ENCODE measurements at regions not wholly inside any gene's neighbourhood (a gene's known extent, or its start where the extent isn't known, plus 50 kb on each side); places are given as distances from the start of the nearest gene placed in this dataset.

DNA sequence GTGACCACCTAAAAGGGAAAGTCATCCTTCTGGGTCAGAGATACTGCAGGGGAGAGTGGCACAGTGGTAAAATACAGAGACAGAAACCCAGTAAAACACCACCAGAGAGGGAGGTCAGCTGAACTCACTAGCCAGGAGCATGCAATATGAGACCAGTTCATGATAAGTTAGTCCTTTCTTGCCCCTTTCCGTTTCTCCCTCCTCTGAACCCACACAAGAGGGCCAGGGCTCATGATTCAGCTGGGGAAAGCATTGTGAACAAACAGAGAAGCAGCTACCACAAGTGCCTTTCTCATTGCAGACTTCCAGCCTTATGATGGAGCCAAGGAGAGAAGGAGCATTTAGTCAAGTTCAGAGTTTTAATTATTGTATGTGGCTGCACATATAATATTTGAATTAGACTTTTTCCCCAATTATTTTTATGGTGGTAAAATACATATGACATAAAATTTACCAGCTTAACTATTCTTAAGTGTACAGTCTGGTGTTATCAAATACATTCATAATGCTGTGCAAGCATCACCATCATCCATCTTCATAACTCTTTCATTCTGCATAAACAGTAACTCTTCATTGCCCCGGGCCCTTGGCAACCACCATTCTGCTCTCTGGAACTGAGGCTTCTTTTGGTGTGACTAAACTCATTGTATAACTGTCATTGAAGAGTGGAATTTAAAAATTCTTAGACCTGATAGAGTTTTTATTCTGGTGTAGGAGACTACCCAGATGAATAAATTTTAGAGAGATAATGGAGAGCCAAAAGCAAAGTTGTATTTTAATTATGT is 114.6 kb downstream of the DDIT4L start:
- ATAC-seq (ENCODE audit: low FRiP score in 2 of 2) (no peak), DNase-seq (no peak)
- H3K27me3 ChIP-seq, result no peaks in the 10 kb centered on the region
- H3K4me1 ChIP-seq, result no peaks in the 10 kb centered on the region
- H3K9me3 ChIP-seq, result no peaks in the 10 kb centered on the region
- H3K4me3 ChIP-seq, result no peak overlapping the region
- 81 to 85% methylated on average over 2 of the region's 2 CpGs for WGBS, 2 donors
- TF ChIP-seq EP300 (IDR thresholded peaks at IDR 0.05), result no peak
- TF ChIP-seq CTCF (IDR thresholded peaks at IDR 0.05), result no peak
- TF ChIP-seq POLR2A (IDR thresholded peaks at IDR 0.05), result no peak
- TF ChIP-seq POLR2AphosphoS5 (IDR thresholded peaks at IDR 0.05), result no peak
- no peak overlapping the region for H3K27ac ChIP-seq
- no peaks in the 10 kb centered on the region for H3K36me3 ChIP-seq

GRCh38 chr4:100075056-100075455 is 115.2 kb downstream of the DDIT4L start:
- Histone ChIP-seq H3K27ac (no peak overlapping the region), H3K9me3 (no peaks in the 10 kb centered on the region), H3K36me3 (no peaks in the 10 kb centered on the region), H3K27me3 (no peaks in the 10 kb centered on the region), H3K4me1 (no peaks in the 10 kb centered on the region), H3K4me3 (no peak overlapping the region)
- TF ChIP-seq POLR2A (IDR thresholded peaks at IDR 0.05) (no peak), POLR2AphosphoS5 (IDR thresholded peaks at IDR 0.05) (no peak), CTCF (IDR thresholded peaks at IDR 0.05) (no peak), EP300 (IDR thresholded peaks at IDR 0.05) (no peak)
- DNase-seq (no peak), ATAC-seq (ENCODE audit: low FRiP score in 2 of 2) (no peak)

DNA sequence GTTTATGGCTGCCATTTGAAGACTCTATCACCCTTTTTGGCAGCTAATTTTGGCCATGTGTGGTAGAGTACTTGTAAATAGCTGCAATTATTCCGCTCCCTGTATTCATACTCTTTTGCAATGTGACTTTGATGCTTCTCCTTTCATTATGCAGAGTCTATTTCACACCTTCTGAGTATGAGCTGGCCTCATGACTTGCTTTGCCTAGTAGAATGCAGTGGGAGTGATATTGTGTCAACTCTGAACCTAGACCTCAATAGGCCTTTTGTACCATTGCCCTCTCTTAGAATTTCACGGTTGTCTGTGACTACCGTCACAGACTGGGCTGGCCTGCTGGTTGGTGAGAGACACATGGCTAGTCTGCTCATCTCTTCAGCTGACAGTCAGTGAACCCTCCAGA is 118.8 kb downstream of the DDIT4L start:
- no peak overlapping the region for H3K27ac ChIP-seq
- H3K36me3 ChIP-seq, result no peaks in the 10 kb centered on the region
- WGBS, 2 donors, result 89 to 96% methylated on average over 3 of the region's 3 CpGs
- H3K4me3 ChIP-seq, result no peak overlapping the region
- H3K4me1 ChIP-seq, result no peaks in the 10 kb centered on the region
- no peak for TF ChIP-seq CTCF (IDR thresholded peaks at IDR 0.05)
- no peaks in the 10 kb centered on the region for H3K9me3 ChIP-seq
- DNase-seq, result no peak
- H3K27me3 ChIP-seq, result no peaks in the 10 kb centered on the region
- no peak for ATAC-seq (ENCODE audit: low FRiP score in 2 of 2)

DNA sequence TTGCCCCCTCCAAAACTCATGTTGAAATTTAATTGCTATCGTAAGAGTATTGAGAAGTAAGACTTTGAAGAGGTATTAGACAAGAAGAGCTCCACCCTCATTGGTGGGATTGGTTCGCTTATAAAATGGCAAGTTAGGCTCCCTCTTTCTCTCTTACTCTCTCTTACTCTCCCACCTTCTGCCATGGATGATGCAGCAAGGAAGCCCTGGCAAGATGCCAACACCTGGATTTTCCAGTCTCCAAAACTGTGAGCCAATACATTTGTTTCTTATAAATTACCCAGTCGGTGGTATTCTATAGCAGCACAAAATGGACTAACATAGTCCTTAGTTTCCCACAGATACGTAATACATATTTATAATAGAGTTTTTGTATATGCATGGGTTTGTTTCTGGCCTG is 119.4 kb downstream of the DDIT4L start:
- DNase-seq (no peak), ATAC-seq (ENCODE audit: low FRiP score in 2 of 2) (no peak)
- 93 to 96% methylated on average over 4 of the region's 4 CpGs for WGBS, 2 donors
- Histone ChIP-seq H3K9me3 (no peaks in the 10 kb centered on the region), H3K36me3 (no peaks in the 10 kb centered on the region), H3K27me3 (no peaks in the 10 kb centered on the region), H3K4me1 (no peaks in the 10 kb centered on the region), H3K27ac (no peak overlapping the region), H3K4me3 (no peak overlapping the region)
- TF ChIP-seq CTCF (IDR thresholded peaks at IDR 0.05), result no peak
- no peak for TF ChIP-seq EP300 (IDR thresholded peaks at IDR 0.05)
- no peak for TF ChIP-seq POLR2A (IDR thresholded peaks at IDR 0.05)
- TF ChIP-seq POLR2AphosphoS5 (IDR thresholded peaks at IDR 0.05), result no peak

- Histone ChIP-seq H3K27me3 (no peaks in the 10 kb centered on the region), H3K4me1 (no peaks in the 10 kb centered on the region), H3K36me3 (no peaks in the 10 kb centered on the region), H3K27ac (no peak overlapping the region), H3K9me3 (no peaks in the 10 kb centered on the region), H3K4me3 (no peak overlapping the region)
- WGBS, 2 donors, result 72 to 79% methylated on average over 6 of the region's 6 CpGs
- TF ChIP-seq POLR2AphosphoS5 (IDR thresholded peaks at IDR 0.05) (no peak), CTCF (IDR thresholded peaks at IDR 0.05) (no peak), EP300 (IDR thresholded peaks at IDR 0.05) (no peak), POLR2A (IDR thresholded peaks at IDR 0.05) (no peak)
- no peak for DNase-seq
- ATAC-seq (ENCODE audit: low FRiP score in 2 of 2), result no peak
Measured at GRCh38 chr4:100069207-100069606, 119.1 kb upstream of the H2AZ1 start.

All from upper lobe of left lung (tissue), 6 donors.